ENCODE measurements at regions not wholly inside any gene's neighbourhood (a gene's known extent, or its start where the extent isn't known, plus 50 kb on each side); places are given as distances from the start of the nearest gene placed in this dataset.
"Not testable (repeated sequence)": the region's sequence is repeated elsewhere in the genome, so short reads cannot be mapped to it uniquely, and the experiment has no call there.

DNA sequence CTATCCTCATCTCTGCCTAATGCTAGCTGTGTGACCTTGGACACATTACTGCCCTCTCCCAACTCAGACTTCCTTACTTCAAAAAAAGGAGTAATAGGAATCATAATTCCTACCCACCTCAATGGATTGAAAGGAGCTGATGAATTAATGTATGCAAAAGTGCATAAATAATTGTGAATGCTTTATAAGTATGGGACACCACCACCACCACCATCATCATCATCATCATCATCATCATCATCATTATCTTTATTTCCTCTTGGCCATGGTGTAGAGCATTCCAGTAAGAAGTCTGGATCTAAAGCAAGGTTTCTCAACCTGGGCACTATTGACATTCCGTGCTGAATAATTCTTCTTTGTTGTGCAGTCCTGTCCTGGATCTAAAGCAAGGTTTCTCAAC is 282.5 kb downstream of the MEX3B start:
- no peak for DNase-seq

DNA sequence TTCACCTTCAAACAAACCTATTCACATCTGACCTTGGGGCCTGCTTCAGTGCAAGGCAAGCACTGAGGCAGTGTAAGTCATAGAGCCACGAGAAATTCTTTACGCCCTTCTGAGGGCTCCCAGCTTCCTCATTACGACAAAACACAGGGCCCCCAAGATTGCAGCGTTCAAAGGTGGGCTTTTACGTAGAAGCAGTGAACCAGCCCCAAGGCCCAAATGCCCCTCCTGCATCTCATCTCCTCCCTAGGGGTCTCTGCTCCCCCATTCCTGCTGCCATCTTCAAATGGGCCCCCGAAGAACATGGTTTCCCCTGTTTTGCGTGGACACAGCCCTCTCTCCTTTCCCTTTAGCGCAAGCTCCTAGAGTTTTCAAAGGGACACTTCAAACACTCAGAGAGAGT is 285.1 kb downstream of the MEX3B start:
- no peak for DNase-seq

DNA sequence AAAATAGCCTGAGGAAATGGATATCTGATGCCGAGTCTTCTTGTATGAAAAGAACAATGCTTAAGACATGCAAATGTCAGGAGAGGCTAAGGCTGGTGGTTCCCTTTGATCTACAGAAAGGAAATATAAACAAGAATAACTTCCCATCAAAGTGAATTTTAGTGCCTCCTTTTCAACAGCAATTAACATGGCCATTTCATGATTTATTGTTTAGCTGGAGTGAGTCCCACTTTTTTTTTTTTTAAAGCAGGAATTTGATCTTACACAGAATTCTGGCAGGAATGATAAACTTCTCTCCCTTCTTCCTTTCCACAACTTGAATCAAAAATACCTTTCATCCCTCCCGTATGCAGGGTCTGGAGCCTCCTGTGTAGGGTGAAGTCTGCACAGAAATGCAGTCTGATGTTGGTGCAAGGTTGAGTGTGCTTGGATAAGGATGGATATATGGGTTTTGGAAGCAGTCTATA is 287.0 kb downstream of the MEX3B start:
- no peak for DNase-seq

DNA sequence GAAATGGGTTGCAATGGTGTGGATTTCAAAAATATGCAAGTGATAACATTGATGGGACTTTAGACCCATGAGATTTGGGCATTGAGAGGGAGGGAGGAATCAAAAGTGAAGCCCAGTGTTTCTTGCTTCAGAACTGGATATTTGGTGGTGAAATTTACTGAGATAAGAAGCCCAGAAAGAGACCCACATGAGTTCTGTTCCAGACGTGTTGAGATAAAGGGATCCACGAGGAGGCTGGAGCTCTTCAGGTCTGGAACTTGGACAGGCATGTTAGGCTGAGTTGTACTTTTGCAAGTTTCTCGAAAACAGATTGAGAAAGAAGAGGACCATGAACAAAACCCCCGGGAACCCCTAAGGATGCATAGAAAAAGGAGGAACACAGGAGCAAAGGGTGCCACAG is 290.2 kb downstream of the MEX3B start:
- DNase-seq = no peak

DNA sequence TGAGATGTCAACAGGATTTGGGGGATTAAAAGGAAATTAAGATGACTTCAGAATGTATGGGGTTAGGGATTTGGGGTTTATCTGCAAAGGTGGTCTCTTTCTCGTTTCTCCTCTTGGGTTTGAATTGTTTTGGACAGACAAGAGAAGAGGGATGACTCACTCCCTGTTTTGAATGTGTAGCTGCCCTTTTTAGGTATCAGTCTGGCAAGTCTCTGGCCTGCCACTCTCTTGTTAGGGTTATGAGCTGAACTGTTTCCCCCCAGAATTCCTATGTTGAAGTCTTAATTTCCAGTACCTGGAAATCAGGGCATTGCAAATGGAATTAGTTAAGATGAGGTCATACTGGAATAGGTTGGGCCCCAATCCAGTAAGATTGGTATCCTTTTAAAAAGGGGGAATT is 291.7 kb downstream of the MEX3B start:
- no peak for DNase-seq

DNA sequence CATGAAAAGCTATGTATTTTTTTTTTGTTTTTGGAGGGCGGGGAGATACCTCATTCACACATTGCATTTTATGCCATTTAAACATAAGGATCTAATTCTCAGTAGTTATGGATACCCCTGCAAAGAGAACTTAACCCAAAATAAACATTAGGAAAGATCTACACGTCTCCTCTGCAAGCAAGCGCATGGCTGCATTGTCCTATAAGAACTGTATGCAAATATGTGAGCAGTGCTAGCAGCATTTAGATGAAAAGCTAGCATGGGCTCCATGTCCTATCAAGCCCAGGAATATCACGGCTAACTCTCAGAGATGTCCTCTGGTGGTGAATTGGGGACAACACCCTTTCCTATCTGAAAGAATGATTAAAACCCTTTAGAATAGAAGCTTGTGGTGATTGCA is 292.8 kb downstream of the MEX3B start:
- no peak for DNase-seq

DNA sequence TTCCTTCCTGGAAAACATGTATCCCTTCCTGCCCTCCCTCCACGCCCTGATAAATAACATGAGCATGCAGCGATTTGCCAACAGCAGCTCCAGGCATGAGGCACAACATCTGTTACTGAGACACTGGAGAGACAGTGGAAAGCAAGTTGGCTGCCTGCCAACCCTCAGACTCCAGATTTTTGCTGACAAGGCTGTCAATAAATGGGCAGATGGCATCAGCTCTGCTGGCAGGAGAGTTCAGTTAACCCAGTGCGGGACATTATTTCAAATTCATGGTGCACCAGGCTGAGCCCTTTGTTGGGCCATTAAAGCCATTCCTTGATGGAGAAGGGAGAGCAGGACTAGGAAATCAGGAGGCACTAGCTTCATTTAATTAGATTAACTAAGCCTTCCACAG is 293.3 kb downstream of the MEX3B start:
- DNase-seq = no peak

DNA sequence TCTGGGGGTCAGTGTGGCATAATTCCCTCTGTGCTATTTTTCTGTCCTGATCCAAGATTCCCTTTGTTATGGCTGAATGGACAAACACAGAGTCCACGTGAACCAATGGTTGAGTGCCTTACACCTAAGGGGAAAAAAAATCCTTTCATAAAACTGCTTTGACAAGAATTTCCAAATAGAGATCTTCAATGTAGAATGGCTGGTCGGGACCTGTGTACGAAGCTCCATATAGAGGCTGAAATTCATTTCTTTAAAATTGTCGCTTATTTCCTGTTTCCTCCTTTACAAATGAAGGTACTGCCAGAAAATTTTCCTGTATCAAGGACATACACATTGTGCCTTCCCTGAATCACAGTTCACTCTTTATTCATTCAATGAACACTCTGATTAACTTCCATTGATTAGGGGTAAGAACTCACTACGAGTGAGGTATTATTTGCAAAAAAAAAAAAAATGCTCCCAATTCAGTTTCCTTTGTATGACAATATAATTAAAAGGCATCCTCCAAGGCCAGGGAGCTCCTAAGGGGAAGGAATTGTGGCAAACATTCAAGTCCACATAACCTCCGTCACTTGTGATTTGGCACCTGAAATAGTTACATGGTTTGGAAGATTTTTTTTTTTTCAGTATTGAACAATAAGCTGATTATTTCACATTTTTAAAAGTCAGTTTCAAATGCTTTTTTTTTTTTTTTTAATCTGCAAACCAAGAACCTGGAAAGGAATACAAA is 293.8 kb downstream of the MEX3B start:
- no peak for DNase-seq

DNA sequence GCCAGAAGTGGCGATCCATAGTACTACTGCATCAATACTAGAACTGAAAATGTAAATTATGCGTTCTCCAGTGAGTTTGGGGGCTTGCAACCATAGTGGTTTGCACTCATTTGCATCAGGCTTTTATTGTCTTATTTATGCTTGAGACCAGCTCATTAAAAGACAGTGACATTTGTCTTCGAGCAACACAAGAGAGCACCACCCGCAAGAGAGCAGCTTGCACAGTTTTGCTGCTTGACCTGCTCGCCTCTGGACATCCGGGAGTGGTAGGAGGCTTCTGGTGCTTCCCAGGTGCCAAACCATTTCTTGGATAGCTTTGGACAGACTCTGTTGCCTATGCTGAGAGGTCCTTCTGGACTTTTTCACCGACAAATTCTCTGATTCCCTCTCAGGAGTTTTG is 294.6 kb downstream of the MEX3B start:
- no peak for DNase-seq

DNA sequence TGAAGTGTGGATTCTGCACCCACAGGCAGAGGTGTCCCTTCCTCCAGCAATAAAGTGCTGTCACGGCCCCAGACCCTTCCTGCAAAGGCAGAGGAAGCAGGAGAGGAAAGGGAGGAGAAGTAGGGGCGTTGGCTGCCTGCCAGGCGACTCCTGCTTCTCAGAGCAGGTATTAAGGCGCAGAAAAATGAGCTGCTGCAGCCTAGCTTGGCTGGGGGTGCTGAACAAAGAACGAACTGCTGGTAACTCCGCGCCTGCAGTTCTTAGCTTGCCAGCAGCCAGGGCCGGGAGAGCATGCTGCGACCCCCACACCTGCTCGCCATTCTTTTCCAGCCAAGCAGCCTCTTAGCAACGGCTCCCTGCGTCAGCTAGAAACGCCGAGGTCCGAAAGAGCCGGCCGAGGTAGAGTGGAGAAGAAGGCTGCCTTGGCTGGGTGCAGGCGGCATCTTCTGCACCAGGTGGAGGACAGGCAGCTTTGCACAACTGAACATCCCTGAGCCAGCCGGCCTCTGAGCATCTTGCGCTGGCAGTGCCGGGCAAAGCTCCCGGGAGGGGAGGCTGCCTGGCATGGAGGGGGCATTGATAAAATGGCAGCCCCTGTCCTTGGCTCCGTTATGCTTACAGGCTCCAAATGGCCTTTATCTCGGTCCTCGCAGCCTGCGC is 296.0 kb downstream of the MEX3B start:
- no peak for DNase-seq

DNA sequence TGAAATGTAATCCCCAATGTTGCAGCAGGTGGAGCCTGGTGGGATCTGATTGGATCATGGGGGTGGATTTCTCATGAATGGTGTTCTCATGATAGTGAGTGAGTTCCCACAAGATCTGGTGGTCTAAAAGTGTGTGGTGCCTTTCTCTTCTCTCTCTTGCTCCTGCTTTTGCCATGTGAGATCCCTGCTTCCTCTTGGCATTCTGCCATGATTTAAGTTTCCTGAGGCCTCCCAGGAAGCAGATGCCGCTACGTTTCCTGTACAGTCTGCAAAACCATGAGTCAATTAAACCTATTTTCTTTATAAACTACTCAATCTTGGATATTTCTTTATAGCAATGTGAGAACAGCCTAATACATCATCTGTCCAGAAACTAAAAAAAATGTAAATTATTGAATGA is 298.3 kb downstream of the MEX3B start:
- DNase-seq = no peak

DNA sequence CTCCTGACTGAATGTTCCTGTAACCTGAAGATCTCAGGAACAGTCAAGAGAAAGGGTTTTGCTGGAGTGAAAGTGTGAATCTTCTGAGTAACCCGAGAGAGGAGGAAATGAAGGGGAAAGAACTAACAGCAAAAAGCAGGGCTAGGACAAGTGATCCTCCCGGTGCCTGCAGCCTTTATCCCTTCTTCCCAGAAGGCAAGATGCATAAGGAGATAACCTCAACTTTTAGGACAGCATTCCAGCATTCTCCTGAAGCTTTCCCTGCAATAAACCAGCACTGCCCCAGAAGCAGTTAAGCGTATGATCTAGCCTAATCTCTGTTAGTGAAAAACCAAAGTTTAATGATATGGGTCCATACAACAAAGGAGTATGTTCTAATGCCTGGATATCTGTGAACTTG is 298.8 kb downstream of the MEX3B start:
- no peak for DNase-seq

DNA sequence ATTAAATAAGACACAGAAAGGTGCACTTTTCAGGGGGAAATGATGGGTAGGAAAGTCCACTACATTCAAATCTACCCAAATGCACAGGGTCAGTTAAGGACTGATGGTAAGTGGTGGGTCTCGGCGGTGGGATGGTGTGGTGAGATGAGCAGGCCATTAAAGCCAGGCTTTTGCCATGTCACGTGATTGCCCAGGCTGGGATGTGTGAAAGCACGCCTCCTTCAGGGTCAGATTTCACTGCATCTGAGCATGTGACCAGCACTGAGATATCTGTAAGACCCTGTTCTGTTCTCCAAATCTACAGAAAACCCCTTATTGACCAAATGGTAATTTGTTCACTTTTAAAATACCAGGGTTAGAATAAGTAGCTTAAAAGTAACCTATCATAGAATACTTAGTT is 301.5 kb downstream of the MEX3B start:
- no peak for DNase-seq

DNA sequence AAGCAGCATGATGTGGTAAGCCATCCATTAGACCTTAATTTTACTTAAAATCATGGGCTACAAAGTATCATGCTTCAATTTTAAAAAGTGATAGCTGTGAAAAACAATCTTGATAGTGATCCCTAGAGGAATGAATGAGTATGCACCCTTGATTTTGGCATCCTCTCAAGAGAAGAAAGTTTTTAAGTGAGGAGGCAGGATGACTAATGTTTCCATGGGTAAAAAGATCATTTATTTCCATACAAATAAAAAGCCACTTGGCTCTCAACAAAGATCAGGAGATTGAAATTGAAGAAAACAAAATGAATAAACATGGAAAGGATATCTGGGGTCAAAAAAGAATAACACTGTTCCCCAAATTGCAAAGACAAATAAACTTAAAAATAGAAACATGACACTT is 305.4 kb downstream of the MEX3B start:
- no peak for DNase-seq

DNA sequence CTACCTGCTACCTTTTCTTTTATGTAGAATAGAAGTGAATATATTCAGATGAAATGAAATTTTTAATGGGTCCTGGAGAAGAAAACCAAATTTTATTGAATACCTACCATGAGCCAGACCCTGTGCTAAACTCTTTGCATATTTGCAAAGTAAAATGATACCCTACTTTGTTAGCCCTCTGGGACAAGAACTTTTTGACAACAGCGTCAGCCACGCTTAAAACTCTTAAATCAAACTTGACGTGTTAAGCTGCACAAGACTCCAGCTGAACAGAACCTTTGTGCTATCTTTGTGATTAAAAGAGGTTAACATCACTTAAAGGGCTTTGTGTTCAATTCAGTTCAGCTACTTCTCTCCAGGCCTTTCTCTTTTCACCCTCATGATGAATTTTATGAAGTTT is 316.5 kb downstream of the MEX3B start:
- no peak for DNase-seq

DNA sequence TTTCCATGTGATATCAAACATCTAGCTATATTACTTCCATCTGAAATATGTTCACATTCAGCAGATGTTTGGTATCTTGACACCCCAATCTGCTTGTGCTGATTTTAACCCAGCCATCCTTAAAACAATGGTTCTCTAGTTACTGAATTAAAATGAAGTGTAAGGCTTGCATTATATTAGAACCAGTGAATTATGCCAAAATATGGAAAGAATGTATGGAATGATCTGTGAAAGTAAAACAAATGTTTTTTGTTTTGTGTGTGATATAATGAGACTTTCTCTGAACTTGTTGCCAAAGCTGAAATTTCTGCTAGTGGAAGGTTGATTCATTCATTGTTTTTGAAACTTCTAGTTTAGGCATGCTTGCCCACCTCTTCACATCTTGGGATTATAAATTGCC is 317.1 kb downstream of the MEX3B start:
- DNase-seq = no peak

DNA sequence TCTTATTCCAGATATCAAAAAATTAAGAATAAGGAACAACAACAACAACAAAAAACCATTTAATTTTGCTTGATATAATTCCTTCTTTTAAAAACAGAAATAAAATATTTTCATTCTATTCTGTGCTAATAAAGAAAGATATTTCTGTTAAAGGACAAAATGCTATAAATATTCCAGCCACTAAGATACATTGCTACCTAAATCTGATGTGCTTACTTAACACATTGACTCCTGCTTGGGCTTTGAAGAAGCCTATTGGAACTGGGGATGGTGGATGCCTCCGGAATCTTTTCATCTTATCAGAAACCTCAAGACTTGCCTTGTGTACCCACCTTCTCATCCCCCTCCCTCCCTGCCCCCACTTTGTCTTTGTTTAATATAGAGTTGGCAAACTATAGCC is 320.2 kb downstream of the MEX3B start:
- no peak for DNase-seq

DNA sequence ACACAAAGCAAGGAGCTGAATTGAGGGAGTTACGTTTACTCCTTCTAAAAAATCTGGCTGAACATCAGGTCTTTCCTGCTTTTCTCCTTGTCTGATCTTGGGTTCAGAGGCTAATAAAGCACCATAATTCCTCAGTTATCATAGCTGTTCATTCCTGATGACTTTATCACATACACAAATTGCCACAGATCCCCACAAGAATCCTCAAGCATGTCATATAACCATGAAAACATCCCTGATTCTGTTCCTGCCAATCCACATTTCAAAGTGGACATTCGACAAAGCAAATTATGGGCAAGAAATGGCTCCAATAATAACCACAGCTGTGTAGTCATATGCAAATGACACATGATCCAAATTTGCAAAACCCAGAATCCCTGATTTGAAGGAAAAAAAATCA is 321.3 kb downstream of the MEX3B start:
- DNase-seq = no peak

DNA sequence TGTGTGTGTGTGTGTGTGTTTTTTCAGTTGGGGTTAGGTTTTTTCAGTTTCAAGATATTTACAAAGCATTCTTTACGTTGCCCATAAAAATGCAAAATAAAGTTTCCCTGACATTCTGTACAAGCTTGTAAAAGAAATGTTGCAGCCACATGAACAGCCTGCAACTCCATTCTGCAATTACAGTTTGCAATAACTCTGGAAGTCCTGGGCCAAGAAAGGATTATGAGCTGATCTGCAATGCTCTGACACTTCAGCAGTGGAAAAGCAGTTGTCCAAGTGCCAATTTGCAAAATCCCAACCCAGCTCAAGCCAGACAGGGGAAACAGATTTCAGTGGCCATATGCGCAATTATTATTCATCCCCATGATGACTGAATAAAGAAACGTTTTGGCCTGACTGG is 322.1 kb downstream of the MEX3B start:
- no peak for DNase-seq

DNA sequence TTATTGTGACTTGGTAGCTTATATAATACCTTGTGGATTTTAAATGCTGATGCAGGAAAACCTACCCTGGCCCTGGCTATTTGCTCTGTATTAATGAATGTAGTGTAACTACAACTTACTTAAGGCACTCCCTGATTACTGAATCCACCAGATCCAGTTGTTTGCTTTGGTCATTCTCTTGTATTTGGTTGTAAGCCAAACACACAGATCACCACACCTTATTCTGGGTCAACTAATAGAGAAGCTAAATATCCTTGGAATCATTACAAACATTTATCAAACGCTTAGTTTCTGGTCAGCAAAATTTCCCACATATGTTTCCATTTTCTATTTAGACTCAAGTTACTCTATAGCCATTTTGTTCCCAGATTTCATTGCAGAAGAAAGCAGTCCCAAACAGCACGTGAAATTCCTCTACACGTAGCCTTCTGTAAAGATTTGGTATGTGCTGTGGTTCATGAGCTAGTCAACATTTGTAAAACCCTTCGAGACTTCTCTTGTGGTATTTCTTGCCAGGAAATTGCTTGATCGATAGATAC is 322.6 kb downstream of the MEX3B start:
- DNase-seq = no peak

DNA sequence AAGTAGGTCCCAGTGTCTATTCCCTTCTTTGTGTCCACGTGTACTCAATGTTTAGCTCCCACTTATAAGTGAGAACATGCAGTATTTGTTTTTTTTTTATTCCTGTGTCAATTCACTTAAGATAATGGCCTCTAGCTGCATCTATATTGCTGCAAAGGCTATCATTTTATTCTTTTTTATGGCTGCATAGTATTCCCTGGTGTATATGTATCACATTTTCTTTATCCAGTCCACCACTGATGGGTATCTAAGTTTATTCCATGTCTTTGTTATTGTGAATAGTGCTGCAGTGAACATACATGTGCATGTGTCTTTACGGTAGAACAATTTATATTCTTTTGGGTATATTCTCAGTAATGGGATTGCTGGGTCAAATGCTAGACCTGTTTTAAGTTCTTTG is 329.4 kb downstream of the MEX3B start:
- DNase-seq = not testable (repeated sequence)

DNA sequence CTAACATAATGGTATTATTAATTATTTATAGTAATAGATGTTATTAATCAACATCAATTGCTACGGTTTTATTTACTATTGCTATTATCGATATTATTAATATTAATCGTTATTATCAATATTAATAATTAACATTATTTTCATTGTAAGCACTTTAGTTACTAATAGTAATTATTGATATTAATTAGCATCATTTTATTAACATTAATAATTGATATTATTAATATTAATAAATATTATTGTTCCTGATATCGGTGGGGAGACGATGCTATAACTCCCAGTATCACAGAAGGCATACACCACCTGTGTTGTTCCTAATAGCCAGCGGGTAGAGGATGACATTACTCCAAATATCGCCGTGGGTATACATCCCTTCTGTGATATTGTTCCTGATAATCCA is 335.5 kb downstream of the MEX3B start:
- no peak for DNase-seq

DNA sequence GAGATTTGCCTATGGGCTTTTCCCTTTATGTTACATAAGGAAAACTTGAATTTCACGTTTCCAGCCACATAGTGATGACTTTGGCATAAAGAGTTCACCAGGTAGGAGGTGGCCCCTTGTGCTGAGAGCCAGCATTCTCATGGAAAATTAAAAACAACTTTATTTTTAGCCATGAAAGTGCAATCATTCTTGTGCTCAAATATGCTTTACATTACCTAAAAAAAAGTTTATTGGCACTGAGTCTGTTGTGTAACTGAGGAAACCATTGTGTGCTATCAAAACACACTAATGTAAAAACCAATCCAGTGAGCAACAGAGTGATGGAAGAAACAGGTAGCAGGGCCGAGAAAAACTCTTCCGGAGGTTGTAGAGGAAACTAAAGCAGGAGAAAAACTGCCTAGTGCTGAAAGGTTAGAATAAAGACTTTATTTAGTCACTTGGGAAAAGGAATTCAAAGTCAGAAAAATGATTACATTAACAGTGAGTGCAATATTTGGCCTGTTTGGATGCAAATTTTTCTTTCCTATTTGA is 332.9 kb upstream of the TMC3 start:
- DNase-seq = not testable (repeated sequence)

DNA sequence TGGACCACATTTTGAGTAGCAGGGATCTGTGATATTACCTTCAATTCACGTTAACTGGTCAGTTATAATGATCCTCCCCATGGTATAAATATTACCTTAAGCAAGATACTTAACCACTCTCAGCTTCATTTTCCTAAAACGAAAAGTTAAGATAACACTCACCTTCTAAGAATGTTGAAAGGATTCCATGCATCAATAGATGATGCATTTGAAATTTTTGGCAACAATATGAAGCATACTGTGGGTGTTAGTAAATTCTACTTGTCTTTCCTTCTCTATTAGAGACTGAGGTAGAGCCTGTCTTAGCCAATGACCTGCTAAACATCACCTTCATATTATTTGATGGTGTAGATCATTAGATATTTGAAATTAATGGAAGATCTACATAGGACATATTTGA is 331.7 kb upstream of the TMC3 start:
- DNase-seq = not testable (repeated sequence)

Measured in stimulated activated CD4-positive, alpha-beta T cell treated with anti-CD3 and anti-CD28 coated beads, Interleukin-4, amount 100 ng/mL, for 24 hours (primary cell).